ENCODE measurements at regions not wholly inside any gene's neighbourhood (a gene's known extent, or its start where the extent isn't known, plus 50 kb on each side); places are given as distances from the start of the nearest gene placed in this dataset.

DNA sequence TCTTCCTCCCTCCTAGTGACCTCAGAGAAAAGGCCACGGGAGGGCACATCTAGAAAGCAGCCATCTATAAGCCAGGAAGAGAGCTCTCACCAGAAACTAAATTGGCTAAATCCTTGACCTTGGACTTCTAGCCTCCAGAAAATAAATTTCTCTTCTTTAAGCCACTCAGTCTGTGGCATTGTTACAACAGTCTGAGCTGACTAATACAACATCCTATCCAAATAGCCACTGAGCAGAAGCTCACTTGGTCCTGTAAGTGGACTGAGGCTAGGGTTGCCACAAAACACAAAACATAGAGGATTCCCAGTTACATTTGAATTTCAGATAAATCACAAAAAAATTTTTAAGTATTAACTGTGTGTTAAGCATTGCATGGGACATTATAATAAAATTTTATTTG, 383.4 kb downstream of the MLLT3 start:
- POLR2A ChIA-PET = no interaction called here
- Histone ChIP-seq H3K4me1 (no peaks in the 10 kb centered on the region), H3K27ac (no peak overlapping the region), H3K9me3 (no peaks in the 10 kb centered on the region), H3K4me3 (no peak overlapping the region), H3K4me2 (no peak overlapping the region)
- CTCF ChIA-PET = no interaction called here
- no peak for TF ChIP-seq JUNB (IDR thresholded peaks at IDR 0.05)
- TF ChIP-seq RNF2 (IDR thresholded peaks at IDR 0.05; ENCODE audit: borderline replicate concordance, low read depth) = no peak
- no peak for TF ChIP-seq HEYL (CRISPR knock-in tag; IDR thresholded peaks at IDR 0.05)
- TF ChIP-seq KDM5A (IDR thresholded peaks at IDR 0.05) = no peak
- TF ChIP-seq, protein P1, sequence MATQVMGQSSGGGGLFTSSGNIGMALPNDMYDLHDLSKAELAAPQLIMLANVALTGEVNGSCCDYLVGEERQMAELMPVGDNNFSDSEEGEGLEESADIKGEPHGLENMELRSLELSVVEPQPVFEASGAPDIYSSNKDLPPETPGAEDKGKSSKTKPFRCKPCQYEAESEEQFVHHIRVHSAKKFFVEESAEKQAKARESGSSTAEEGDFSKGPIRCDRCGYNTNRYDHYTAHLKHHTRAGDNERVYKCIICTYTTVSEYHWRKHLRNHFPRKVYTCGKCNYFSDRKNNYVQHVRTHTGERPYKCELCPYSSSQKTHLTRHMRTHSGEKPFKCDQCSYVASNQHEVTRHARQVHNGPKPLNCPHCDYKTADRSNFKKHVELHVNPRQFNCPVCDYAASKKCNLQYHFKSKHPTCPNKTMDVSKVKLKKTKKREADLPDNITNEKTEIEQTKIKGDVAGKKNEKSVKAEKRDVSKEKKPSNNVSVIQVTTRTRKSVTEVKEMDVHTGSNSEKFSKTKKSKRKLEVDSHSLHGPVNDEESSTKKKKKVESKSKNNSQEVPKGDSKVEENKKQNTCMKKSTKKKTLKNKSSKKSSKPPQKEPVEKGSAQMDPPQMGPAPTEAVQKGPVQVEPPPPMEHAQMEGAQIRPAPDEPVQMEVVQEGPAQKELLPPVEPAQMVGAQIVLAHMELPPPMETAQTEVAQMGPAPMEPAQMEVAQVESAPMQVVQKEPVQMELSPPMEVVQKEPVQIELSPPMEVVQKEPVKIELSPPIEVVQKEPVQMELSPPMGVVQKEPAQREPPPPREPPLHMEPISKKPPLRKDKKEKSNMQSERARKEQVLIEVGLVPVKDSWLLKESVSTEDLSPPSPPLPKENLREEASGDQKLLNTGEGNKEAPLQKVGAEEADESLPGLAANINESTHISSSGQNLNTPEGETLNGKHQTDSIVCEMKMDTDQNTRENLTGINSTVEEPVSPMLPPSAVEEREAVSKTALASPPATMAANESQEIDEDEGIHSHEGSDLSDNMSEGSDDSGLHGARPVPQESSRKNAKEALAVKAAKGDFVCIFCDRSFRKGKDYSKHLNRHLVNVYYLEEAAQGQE (IDR thresholded peaks at IDR 0.05) = no peak
- no peak for TF ChIP-seq ZFP36 (IDR thresholded peaks at IDR 0.05; ENCODE audit: borderline replicate concordance, partially characterized antibody)
- TF ChIP-seq, protein P2, sequence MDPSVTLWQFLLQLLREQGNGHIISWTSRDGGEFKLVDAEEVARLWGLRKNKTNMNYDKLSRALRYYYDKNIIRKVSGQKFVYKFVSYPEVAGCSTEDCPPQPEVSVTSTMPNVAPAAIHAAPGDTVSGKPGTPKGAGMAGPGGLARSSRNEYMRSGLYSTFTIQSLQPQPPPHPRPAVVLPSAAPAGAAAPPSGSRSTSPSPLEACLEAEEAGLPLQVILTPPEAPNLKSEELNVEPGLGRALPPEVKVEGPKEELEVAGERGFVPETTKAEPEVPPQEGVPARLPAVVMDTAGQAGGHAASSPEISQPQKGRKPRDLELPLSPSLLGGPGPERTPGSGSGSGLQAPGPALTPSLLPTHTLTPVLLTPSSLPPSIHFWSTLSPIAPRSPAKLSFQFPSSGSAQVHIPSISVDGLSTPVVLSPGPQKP (IDR thresholded peaks at IDR 0.05; ENCODE audit: low read depth, low read length) = no peak
- TF ChIP-seq PHF8 (IDR thresholded peaks at IDR 0.05; ENCODE audit: borderline replicate concordance, low read depth) = no peak
- 3% methylated on average over 1 of the region's 1 CpG for WGBS (ENCODE audit: missing lambda C conversion rate)
- no peak for DNase-seq (ENCODE audit: low read depth in 1 of 2, low spot score in 1 of 2)
- ATAC-seq = no peak
- no peak for FAIRE-seq

DNA sequence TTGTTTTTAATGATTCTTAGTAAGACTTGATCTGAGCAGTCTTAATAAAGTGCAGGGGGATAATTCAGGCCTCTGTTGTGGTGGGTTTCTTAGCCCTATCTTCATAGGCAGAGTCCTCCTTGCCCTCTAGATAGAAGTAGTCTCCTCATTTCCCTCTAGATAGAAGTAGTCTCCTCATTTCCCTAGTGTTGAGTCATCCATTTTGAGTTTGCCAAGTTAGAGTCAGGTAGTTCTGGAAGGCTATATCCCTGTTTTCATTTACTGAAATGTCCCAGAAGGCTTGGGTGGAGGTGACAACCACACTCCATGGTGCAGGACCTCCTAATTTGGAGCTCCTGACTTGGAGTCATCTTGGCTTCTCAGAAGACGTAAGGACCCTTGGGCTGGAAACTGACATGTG, 384.6 kb downstream of the MLLT3 start:
- DNase-seq (ENCODE audit: low read depth in 1 of 2, low spot score in 1 of 2) (no peak), FAIRE-seq (no peak), ATAC-seq (no peak)
- Histone ChIP-seq H3K9me3 (no peaks in the 10 kb centered on the region), H3K4me2 (no peak overlapping the region), H3K4me3 (no peak overlapping the region), H3K4me1 (no peaks in the 10 kb centered on the region), H3K27ac (no peak overlapping the region)
- POLR2A ChIA-PET = no interaction called here
- CTCF ChIA-PET = interaction anchor here (0.7 kb wide), 1 partner anchor 234 kb away, joined by 4 read pairs; no protein-coding TSS in a partner anchor
- WGBS (ENCODE audit: missing lambda C conversion rate) = 82% methylated on average over 1 of the region's 1 CpG
- TF ChIP-seq RNF2 (IDR thresholded peaks at IDR 0.05; ENCODE audit: borderline replicate concordance, low read depth) (no peak), MYC (IDR thresholded peaks at IDR 0.05; ENCODE audit: borderline replicate concordance, low read length) (no peak), CHD4 (IDR thresholded peaks at IDR 0.05; ENCODE audit: borderline replicate concordance) (no peak), HDAC2 (IDR thresholded peaks at IDR 0.05) (no peak), NPAS2 (CRISPR knock-in tag; IDR thresholded peaks at IDR 0.05; ENCODE audit: borderline replicate concordance) (no peak), ZNF302 (CRISPR knock-in tag; IDR thresholded peaks at IDR 0.05) (no peak), EHF (CRISPR knock-in tag; IDR thresholded peaks at IDR 0.05) (no peak), HEYL (CRISPR knock-in tag; IDR thresholded peaks at IDR 0.05) (no peak), NFE2L2 (conservative IDR thresholded peaks at IDR 0.05; ENCODE audit: low read length) (no peak), JUNB (IDR thresholded peaks at IDR 0.05) (no peak), ESRRA (IDR thresholded peaks at IDR 0.05; ENCODE audit: borderline replicate concordance, low read length) (no peak)
- TF ChIP-seq, protein P3, sequence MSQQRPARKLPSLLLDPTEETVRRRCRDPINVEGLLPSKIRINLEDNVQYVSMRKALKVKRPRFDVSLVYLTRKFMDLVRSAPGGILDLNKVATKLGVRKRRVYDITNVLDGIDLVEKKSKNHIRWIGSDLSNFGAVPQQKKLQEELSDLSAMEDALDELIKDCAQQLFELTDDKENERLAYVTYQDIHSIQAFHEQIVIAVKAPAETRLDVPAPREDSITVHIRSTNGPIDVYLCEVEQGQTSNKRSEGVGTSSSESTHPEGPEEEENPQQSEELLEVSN (IDR thresholded peaks at IDR 0.05; ENCODE audit: borderline replicate concordance, low read depth) = no peak
- TF ChIP-seq, protein P4, sequence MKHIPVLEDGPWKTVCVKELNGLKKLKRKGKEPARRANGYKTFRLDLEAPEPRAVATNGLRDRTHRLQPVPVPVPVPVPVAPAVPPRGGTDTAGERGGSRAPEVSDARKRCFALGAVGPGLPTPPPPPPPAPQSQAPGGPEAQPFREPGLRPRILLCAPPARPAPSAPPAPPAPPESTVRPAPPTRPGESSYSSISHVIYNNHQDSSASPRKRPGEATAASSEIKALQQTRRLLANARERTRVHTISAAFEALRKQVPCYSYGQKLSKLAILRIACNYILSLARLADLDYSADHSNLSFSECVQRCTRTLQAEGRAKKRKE (CRISPR knock-in tag; IDR thresholded peaks at IDR 0.05; ENCODE audit: low read depth) = no peak
- TF ChIP-seq, protein P5, sequence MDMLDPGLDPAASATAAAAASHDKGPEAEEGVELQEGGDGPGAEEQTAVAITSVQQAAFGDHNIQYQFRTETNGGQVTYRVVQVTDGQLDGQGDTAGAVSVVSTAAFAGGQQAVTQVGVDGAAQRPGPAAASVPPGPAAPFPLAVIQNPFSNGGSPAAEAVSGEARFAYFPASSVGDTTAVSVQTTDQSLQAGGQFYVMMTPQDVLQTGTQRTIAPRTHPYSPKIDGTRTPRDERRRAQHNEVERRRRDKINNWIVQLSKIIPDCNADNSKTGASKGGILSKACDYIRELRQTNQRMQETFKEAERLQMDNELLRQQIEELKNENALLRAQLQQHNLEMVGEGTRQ (IDR thresholded peaks at IDR 0.05) = no peak
